Lower lobe of right lung (tissue), 2 donors: ENCODE measurements at regions not wholly inside any gene's neighbourhood (a gene's known extent, or its start where the extent isn't known, plus 50 kb on each side); places are given as distances from the start of the nearest gene placed in this dataset.

ENCODE experiments used
- ATAC-seq, 2 donors: fragments of 200-7000 bp; cut with Tn5 transposase; one replicate each; pipeline ENCODE4 v1.9.1; 2020 to 2022; ENCODE audit warnings: mild to moderate bottlenecking in 2 of 2, moderate library complexity in 2 of 2
- DNase-seq: peaks from one replicate; pipeline ENCODE4 v3.0.0-alpha.2; 2020
- H3K27ac ChIP-seq: fragments of 200-600 bp; one replicate; pipeline ENCODE4 v1.8.0; 2022
- H3K27me3 ChIP-seq: fragments of 200-600 bp; one replicate; pipeline ENCODE4 v1.8.0; 2022; ENCODE audit warnings: low read depth
- H3K36me3 ChIP-seq: fragments of 200-600 bp; one replicate; pipeline ENCODE4 v1.8.0; 2022; ENCODE audit warnings: mild to moderate bottlenecking
- H3K4me1 ChIP-seq: fragments of 200-600 bp; one replicate; pipeline ENCODE4 v1.8.0; 2022
- H3K4me3 ChIP-seq: fragments of 200-600 bp; one replicate; pipeline ENCODE4 v1.8.0; 2022; ENCODE audit warnings: mild to moderate bottlenecking
- H3K9me3 ChIP-seq: fragments of 200-600 bp; one replicate; pipeline ENCODE4 v1.8.0; 2022
- CTCF ChIP-seq: fragments of 200-600 bp; IDR thresholded peaks from one replicate; pipeline ENCODE4 v1.8.0; 2022; ENCODE audit warnings: antibody characterized with exemption, mild to moderate bottlenecking
- intact Hi-C: fragments of 100-400 bp; cut with DNase I; formaldehyde crosslinking; loops from one replicate; pipeline ENCODE4 v1.11.0; 2022
- donor health status: DM: no; HTN: yes; CAD: no; lungs with severe emphysema.

GRCh38 chr4:162984621-162985020 is 182.1 kb downstream of the NAF1 start:
- ATAC-seq (no peak), DNase-seq (no peak)
- no peak overlapping the region for H3K4me3 ChIP-seq
- H3K4me1 ChIP-seq = no peaks in the 10 kb centered on the region
- intact Hi-C loops = no loop called here
- H3K36me3 ChIP-seq = no peaks in the 10 kb centered on the region
- TF ChIP-seq CTCF = no peak
- H3K9me3 ChIP-seq = no peaks in the 10 kb centered on the region
- H3K27me3 ChIP-seq = no peaks in the 10 kb centered on the region
- no peak overlapping the region for H3K27ac ChIP-seq

- intact Hi-C loops = no loop called here
Observed at GRCh38 chr4:162981823-162982222, 184.9 kb downstream of the NAF1 start.

GRCh38 chr4:162978398-162978797 is 188.3 kb downstream of the NAF1 start:
- no peaks in the 10 kb centered on the region for H3K36me3 ChIP-seq
- H3K27ac ChIP-seq = no peak overlapping the region
- DNase-seq (no peak), ATAC-seq (no peak)
- no peaks in the 10 kb centered on the region for H3K27me3 ChIP-seq
- no peak for TF ChIP-seq CTCF
- no peaks in the 10 kb centered on the region for H3K9me3 ChIP-seq
- intact Hi-C loops = no loop called here
- H3K4me1 ChIP-seq = no peaks in the 10 kb centered on the region
- H3K4me3 ChIP-seq = no peak overlapping the region

More at GRCh38 chr4:162981823-162982222, 184.9 kb downstream of the NAF1 start:
- ATAC-seq = no peak
- no peaks in the 10 kb centered on the region for H3K9me3 ChIP-seq
- DNase-seq = no peak
- TF ChIP-seq CTCF = no peak
- no peaks in the 10 kb centered on the region for H3K27me3 ChIP-seq
- H3K36me3 ChIP-seq = no peaks in the 10 kb centered on the region
- H3K4me1 ChIP-seq = no peaks in the 10 kb centered on the region
- no peak overlapping the region for H3K4me3 ChIP-seq
- no peak overlapping the region for H3K27ac ChIP-seq

- H3K4me1 ChIP-seq = no peaks in the 10 kb centered on the region
- no peak overlapping the region for H3K27ac ChIP-seq
- no peaks in the 10 kb centered on the region for H3K9me3 ChIP-seq
- intact Hi-C loops = no loop called here
- TF ChIP-seq CTCF = no peak
- no peaks in the 10 kb centered on the region for H3K27me3 ChIP-seq
- H3K4me3 ChIP-seq = no peak overlapping the region
- no peak for ATAC-seq
- no peaks in the 10 kb centered on the region for H3K36me3 ChIP-seq
- DNase-seq = no peak
Observed at GRCh38 chr4:162977788-162978187, 188.9 kb downstream of the NAF1 start.

- H3K27me3 ChIP-seq = no peaks in the 10 kb centered on the region
- no peak overlapping the region for H3K4me3 ChIP-seq
- no peaks in the 10 kb centered on the region for H3K4me1 ChIP-seq
- no peak for ATAC-seq
- no peaks in the 10 kb centered on the region for H3K36me3 ChIP-seq
- no peak for DNase-seq
- intact Hi-C loops = no loop called here
- no peak for TF ChIP-seq CTCF
- no peak overlapping the region for H3K27ac ChIP-seq
- no peaks in the 10 kb centered on the region for H3K9me3 ChIP-seq
Observed at GRCh38 chr4:162972661-162973330, 193.9 kb downstream of the NAF1 start.
